Dendritic cell treated with granulocyte-macrophage colony-stimulating factor and Interleukin-4, amounts not matched to agents 40 ng/mL and 50 ng/mL, for 4 days (primary cell): ENCODE measurements at regions not wholly inside any gene's neighbourhood (a gene's known extent, or its start where the extent isn't known, plus 50 kb on each side); places are given as distances from the start of the nearest gene placed in this dataset.

ENCODE experiments used
- H3K27ac Mint-ChIP-seq: one replicate; pipeline ENCODE4 v1.8.0; 2022; ENCODE audit warnings: mild to moderate bottlenecking, mixed read lengths
- H3K27me3 Mint-ChIP-seq: one replicate; pipeline ENCODE4 v1.8.0; 2022; ENCODE audit warnings: mild to moderate bottlenecking, mixed read lengths
- H3K36me3 Mint-ChIP-seq: one replicate; pipeline ENCODE4 v1.8.0; 2022; ENCODE audit warnings: low read depth, mixed read lengths
- H3K4me1 Mint-ChIP-seq: one replicate; pipeline ENCODE4 v1.8.0; 2022; ENCODE audit warnings: low read depth, mixed read lengths
- H3K4me3 Mint-ChIP-seq: one replicate; pipeline ENCODE4 v1.8.0; 2022; ENCODE audit warnings: mild to moderate bottlenecking, moderate library complexity, mixed read lengths
- H3K9me3 Mint-ChIP-seq: one replicate; pipeline ENCODE4 v1.8.0; 2022; ENCODE audit warnings: mixed read lengths
- intact Hi-C: fragments of 100-400 bp; cut with micrococcal nuclease; formaldehyde crosslinking; loops from one replicate; pipeline ENCODE4 v1.15.0; 2022

GRCh38 chr6:151757506-151757955, 50.0 kb upstream of the ESR1 start:
- intact Hi-C loops = no loop called here
- Mint-ChIP-seq H3K9me3 (no peaks in the 10 kb centered on the region), H3K27ac (no peak overlapping the region), H3K36me3 (no peaks in the 10 kb centered on the region), H3K27me3 (no peaks in the 10 kb centered on the region), H3K4me3 (no peak overlapping the region), H3K4me1 (no peaks in the 10 kb centered on the region)
